Loucy (cell line): ENCODE measurements at regions not wholly inside any gene's neighbourhood (a gene's known extent, or its start where the extent isn't known, plus 50 kb on each side); places are given as distances from the start of the nearest gene placed in this dataset.

Experiments
- EZH2phosphoT487 ChIP-seq: fragments of 200-600 bp; IDR thresholded peaks from 2 replicates; pipeline ENCODE4 v1.6.1; 2018; ENCODE audit warnings: antibody characterized with exemption, mild to moderate bottlenecking, moderate library complexity, borderline replicate concordance
- TF ChIP-seq, protein P1 (sequence below): fragments of 200-600 bp; sonication (generic); conservative IDR thresholded peaks from 2 replicates; pipeline ENCODE4 v1.5.1; 2014; ENCODE audit warnings: mild to moderate bottlenecking, antibody characterized with exemption, low read length

DNA sequence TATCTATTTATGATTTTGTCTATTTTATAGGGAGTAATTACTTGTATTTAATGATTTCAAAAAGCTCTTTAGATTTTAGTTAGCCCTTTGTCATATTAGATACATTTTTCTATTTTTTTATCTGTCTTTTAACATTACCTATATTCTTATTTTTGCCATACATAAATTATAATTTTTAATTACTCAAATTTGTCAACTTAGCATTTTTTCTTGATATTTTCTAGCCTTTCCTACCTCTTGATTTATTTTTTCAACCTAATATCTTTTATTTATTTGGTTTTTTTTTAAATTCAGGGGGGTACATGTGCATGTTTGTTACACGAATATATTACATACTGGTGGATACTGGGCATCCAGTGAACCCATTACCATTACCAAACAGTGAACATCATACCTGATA, 114.3 kb upstream of the F13A1 start:
- TF ChIP-seq, protein P1, sequence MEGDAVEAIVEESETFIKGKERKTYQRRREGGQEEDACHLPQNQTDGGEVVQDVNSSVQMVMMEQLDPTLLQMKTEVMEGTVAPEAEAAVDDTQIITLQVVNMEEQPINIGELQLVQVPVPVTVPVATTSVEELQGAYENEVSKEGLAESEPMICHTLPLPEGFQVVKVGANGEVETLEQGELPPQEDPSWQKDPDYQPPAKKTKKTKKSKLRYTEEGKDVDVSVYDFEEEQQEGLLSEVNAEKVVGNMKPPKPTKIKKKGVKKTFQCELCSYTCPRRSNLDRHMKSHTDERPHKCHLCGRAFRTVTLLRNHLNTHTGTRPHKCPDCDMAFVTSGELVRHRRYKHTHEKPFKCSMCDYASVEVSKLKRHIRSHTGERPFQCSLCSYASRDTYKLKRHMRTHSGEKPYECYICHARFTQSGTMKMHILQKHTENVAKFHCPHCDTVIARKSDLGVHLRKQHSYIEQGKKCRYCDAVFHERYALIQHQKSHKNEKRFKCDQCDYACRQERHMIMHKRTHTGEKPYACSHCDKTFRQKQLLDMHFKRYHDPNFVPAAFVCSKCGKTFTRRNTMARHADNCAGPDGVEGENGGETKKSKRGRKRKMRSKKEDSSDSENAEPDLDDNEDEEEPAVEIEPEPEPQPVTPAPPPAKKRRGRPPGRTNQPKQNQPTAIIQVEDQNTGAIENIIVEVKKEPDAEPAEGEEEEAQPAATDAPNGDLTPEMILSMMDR, result no peak
- no peak for TF ChIP-seq EZH2phosphoT487
